PC-3 (cell line): ENCODE measurements at regions not wholly inside any gene's neighbourhood (a gene's known extent, or its start where the extent isn't known, plus 50 kb on each side); places are given as distances from the start of the nearest gene placed in this dataset.

Experiments
- CTCF ChIP-seq: fragments of 300-600 bp; sonication (generic); conservative IDR thresholded peaks from 2 replicates; pipeline ENCODE4 v1.5.1; 2017; ENCODE audit warnings: antibody characterized with exemption, low read depth, mild to moderate bottlenecking, low read length
- EZH2 ChIP-seq: fragments of 300-600 bp; sonication (generic); IDR thresholded peaks from one replicate; pipeline ENCODE4 v1.6.1; 2017; ENCODE audit warnings: antibody characterized with exemption, mild to moderate bottlenecking, low read length; ENCODE audit not compliant: unreplicated experiment
- EZH2phosphoT487 ChIP-seq: fragments of 300-600 bp; sonication (generic); IDR thresholded peaks from 2 replicates; pipeline ENCODE4 v1.6.1; 2018; ENCODE audit warnings: mild to moderate bottlenecking, antibody characterized with exemption, low read length, borderline replicate concordance

DNA sequence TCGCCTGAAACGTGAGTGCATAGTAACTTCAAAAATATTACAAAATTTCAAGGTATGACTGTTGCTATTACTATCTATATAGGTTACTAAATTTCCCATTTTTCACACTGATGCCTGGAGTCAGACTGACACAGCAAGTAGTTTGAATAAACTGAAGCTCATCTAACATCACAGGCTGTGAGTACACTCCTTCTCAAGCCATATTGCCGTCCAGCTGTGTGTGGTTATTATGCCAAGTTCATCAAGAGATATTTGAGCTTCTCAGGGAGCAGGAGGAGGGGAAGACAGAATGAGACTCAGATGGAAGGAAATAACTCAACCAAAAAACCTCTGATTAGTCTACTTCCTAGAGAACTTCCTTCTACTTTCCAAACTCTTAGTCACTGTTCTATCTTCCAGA, 473.9 kb downstream of the TOX3 start:
- TF ChIP-seq CTCF = no peak
- TF ChIP-seq EZH2 = no peak
- TF ChIP-seq EZH2phosphoT487 = no peak
